ENCODE measurements at regions not wholly inside any gene's neighbourhood (a gene's known extent, or its start where the extent isn't known, plus 50 kb on each side); places are given as distances from the start of the nearest gene placed in this dataset.

GRCh38 chr18:34549367-34549766 is 160.7 kb upstream of the DTNA start:
- no peak for DNase-seq (ENCODE audit: low read depth)
- no peak overlapping the region for H3K4me3 ChIP-seq (ENCODE audit: low read depth, low read length)
- no peak for TF ChIP-seq CTCF (IDR thresholded peaks at IDR 0.05; ENCODE audit: low read depth, low read length, missing control alignments)

- H3K4me3 ChIP-seq (ENCODE audit: low read depth, low read length): no peak overlapping the region
- TF ChIP-seq CTCF (IDR thresholded peaks at IDR 0.05; ENCODE audit: low read depth, low read length, missing control alignments): no peak
- DNase-seq (ENCODE audit: low read depth): no peak
Observed at GRCh38 chr18:34550156-34550555, 159.9 kb upstream of the DTNA start.

GRCh38 chr18:34550902-34551301 is 159.2 kb upstream of the DTNA start:
- DNase-seq (ENCODE audit: low read depth): no peak
- TF ChIP-seq CTCF (IDR thresholded peaks at IDR 0.05; ENCODE audit: low read depth, low read length, missing control alignments): no peak
- no peak overlapping the region for H3K4me3 ChIP-seq (ENCODE audit: low read depth, low read length)

GRCh38 chr18:34551824-34552223 is 158.3 kb upstream of the DTNA start:
- no peak for TF ChIP-seq CTCF (IDR thresholded peaks at IDR 0.05; ENCODE audit: low read depth, low read length, missing control alignments)
- no peak for DNase-seq (ENCODE audit: low read depth)
- H3K4me3 ChIP-seq (ENCODE audit: low read depth, low read length): no peak overlapping the region

- no peak overlapping the region for H3K4me3 ChIP-seq (ENCODE audit: low read depth, low read length)
- TF ChIP-seq CTCF (IDR thresholded peaks at IDR 0.05; ENCODE audit: low read depth, low read length, missing control alignments): no peak
- DNase-seq (ENCODE audit: low read depth): no peak
Observed at GRCh38 chr18:34562252-34562870, 147.7 kb upstream of the DTNA start.

GRCh38 chr18:34567857-34568256 is 142.2 kb upstream of the DTNA start:
- no peak for DNase-seq (ENCODE audit: low read depth)
- no peak overlapping the region for H3K4me3 ChIP-seq (ENCODE audit: low read depth, low read length)
- no peak for TF ChIP-seq CTCF (IDR thresholded peaks at IDR 0.05; ENCODE audit: low read depth, low read length, missing control alignments)

- TF ChIP-seq CTCF (IDR thresholded peaks at IDR 0.05; ENCODE audit: low read depth, low read length, missing control alignments): no peak
- H3K4me3 ChIP-seq (ENCODE audit: low read depth, low read length): no peak overlapping the region
- no peak for DNase-seq (ENCODE audit: low read depth)
Observed at GRCh38 chr18:34576622-34577021, 133.5 kb upstream of the DTNA start.
